HCT116 (cell line): ENCODE measurements at regions not wholly inside any gene's neighbourhood (a gene's known extent, or its start where the extent isn't known, plus 50 kb on each side); places are given as distances from the start of the nearest gene placed in this dataset.

Source experiments
- ATAC-seq: fragments of 200-7000 bp; cut with Tn5 transposase; 2 replicates; pipeline ENCODE4 v1.9.1; 2020; ENCODE audit warnings: mild to moderate bottlenecking, moderate library complexity
- BruUV-seq: library from RNA; stranded (reverse); fragments of 400-500 nt; replicated peaks from 2 replicates; lab custom pipeline; 2021; lab: Mats Ljungman, UMichigan
- CTCF ChIA-PET: fragments of 300-600 bp; sonication (Branson Sonifier 250); formaldehyde crosslinking; loops from one replicate; lab custom pipeline; 2021; ENCODE audit warnings: antibody characterized with exemption; lab: Charles Lee
- POLR2A ChIA-PET: fragments of 300-600, 350-600 bp; sonication (Branson Sonifier 250); formaldehyde crosslinking; loops from one replicate; lab custom pipeline; 2021; ENCODE audit warnings: antibody characterized with exemption; lab: Charles Lee
- RAD21 ChIA-PET, 2 experiments: fragments of 300-600 bp; sonication (Branson Sonifier 250); formaldehyde crosslinking; loops; one replicate each; lab custom pipeline; 2023; ENCODE audit warnings: low total read pairs in 2 of 2; ENCODE audit not compliant: uncharacterized antibody in 2 of 2, unreplicated experiment in 2 of 2, low non-redundant PET in 1 of 2; lab: Charles Lee
- DNase-seq: peaks from one replicate; pipeline ENCODE4 v3.0.0-alpha.2; 2010; ENCODE audit warnings: low read depth, low spot score
- H2AFZ ChIP-seq: fragments of 200-600 bp; shearing (Covaris generic), sonication (generic); 2 replicates; pipeline ENCODE4 v1.6.1; 2017; ENCODE audit warnings: low read depth, mixed run types, mixed read lengths, antibody characterized with exemption, low read length; ENCODE audit not compliant: poor library complexity, severe bottlenecking
- H3K27ac ChIP-seq: 2 replicates; pipeline ENCODE4 v1.5.1; 2012; ENCODE audit warnings: low read depth, low read length
- H3K27me3 ChIP-seq: fragments of 200-600 bp; sonication (generic); 2 replicates; pipeline ENCODE4 v1.6.1; 2016; ENCODE audit warnings: mixed run types, low read length, mixed read lengths; ENCODE audit not compliant: insufficient read depth
- H3K36me3 ChIP-seq, 2 experiments: fragments of 200-500 bp in 1 of 2; fragments of 200-600 bp in 1 of 2; sonication (Bioruptor generic) in 1 of 2; sonication (generic) in 1 of 2; 2 replicates each; pipeline versions ENCODE4 v1.5.1 to v1.6.1; 2014 to 2016; ENCODE audit warnings: low read length in 2 of 2, inconsistent platforms in 1 of 2, mixed read lengths in 1 of 2, mixed run types in 1 of 2; ENCODE audit not compliant: insufficient read depth in 2 of 2, control insufficient read depth in 1 of 2
- H3K4me1 ChIP-seq, 2 experiments: fragments of 200-600 bp in 1 of 2; sonication (generic) in 1 of 2; 2 replicates each; pipeline versions ENCODE4 v1.5.1 to v1.6.1; 2012 to 2017; ENCODE audit warnings: low read length in 2 of 2, inconsistent platforms in 1 of 2, mild to moderate bottlenecking in 1 of 2, mixed read lengths in 1 of 2, mixed run types in 1 of 2, moderate library complexity in 1 of 2; ENCODE audit not compliant: insufficient read depth in 2 of 2, control insufficient read depth in 1 of 2
- H3K4me2 ChIP-seq: fragments of 200-600 bp; sonication (generic); 2 replicates; pipeline ENCODE4 v1.6.1; 2017; ENCODE audit warnings: mixed run types, low read length, mixed read lengths
- H3K4me3 ChIP-seq, 2 experiments: fragments of 200-600 bp in 1 of 2; sonication (generic) in 1 of 2; replicated peaks in 1 of 2; 2 replicates each; pipeline ENCODE4 v1.5.1; 2011 to 2016; ENCODE audit warnings: low read length in 2 of 2, control low read depth in 1 of 2, low read depth in 1 of 2, mild to moderate bottlenecking in 1 of 2, mixed read lengths in 1 of 2, mixed run types in 1 of 2
- H3K79me2 ChIP-seq: fragments of 200-600 bp; sonication (generic); 2 replicates; pipeline ENCODE4 v1.6.1; 2017; ENCODE audit warnings: mild to moderate bottlenecking, mixed run types, low read length, moderate library complexity, mixed read lengths; ENCODE audit not compliant: insufficient read depth
- H3K9ac ChIP-seq: fragments of 200-600 bp; sonication (generic); 2 replicates; pipeline ENCODE4 v1.6.1; 2016; ENCODE audit warnings: low read length, mixed read lengths
- H3K9me2 ChIP-seq: fragments of 200-600 bp; sonication (generic), shearing (Covaris generic); 2 replicates; pipeline ENCODE4 v1.6.1; 2017; ENCODE audit warnings: mixed run types, mild to moderate bottlenecking, moderate library complexity; ENCODE audit not compliant: insufficient read depth
- H3K9me3 ChIP-seq, 2 experiments: fragments of 200-500 bp in 1 of 2; fragments of 200-600 bp in 1 of 2; sonication (Bioruptor generic) in 1 of 2; sonication (generic) in 1 of 2; 2 replicates each; pipeline ENCODE4 v1.6.1; 2014 to 2017; ENCODE audit warnings: low read length in 2 of 2, mixed read lengths in 2 of 2, inconsistent platforms in 1 of 2, low read depth in 1 of 2, mild to moderate bottlenecking in 1 of 2, mixed run types in 1 of 2, moderate library complexity in 1 of 2; ENCODE audit not compliant: control insufficient read depth in 1 of 2, insufficient read depth in 1 of 2
- H4K20me1 ChIP-seq: fragments of 200-600 bp; sonication (generic), shearing (Covaris generic); 2 replicates; pipeline ENCODE4 v1.6.1; 2017; ENCODE audit warnings: mixed run types, mild to moderate bottlenecking, moderate library complexity; ENCODE audit not compliant: insufficient read depth
- ATF3 ChIP-seq: IDR thresholded peaks from 2 replicates; pipeline ENCODE4 v1.6.1; 2012
- CBX3 ChIP-seq: IDR thresholded peaks from 2 replicates; pipeline ENCODE4 v1.6.1; 2012; ENCODE audit warnings: low read depth
- CTCF ChIP-seq, 3 experiments: fragments of 200-600 bp in 1 of 3; sonication (generic) in 1 of 3; IDR thresholded peaks in 2 of 3; conservative IDR thresholded peaks in 1 of 3; 2 replicates each; pipeline ENCODE4 v1.5.1; 2012 to 2017; ENCODE audit warnings: low read depth in 2 of 3, low read length in 2 of 3, antibody characterized with exemption in 1 of 3, borderline replicate concordance in 1 of 3, control low read depth in 1 of 3, mild to moderate bottlenecking in 1 of 3, mixed read lengths in 1 of 3, mixed run types in 1 of 3, moderate library complexity in 1 of 3; ENCODE audit not compliant: insufficient read depth in 1 of 3
- EGR1 ChIP-seq: IDR thresholded peaks from 2 replicates; pipeline ENCODE4 v1.6.1; 2012; ENCODE audit warnings: low read depth
- ELF1 ChIP-seq: IDR thresholded peaks from 2 replicates; pipeline ENCODE4 v1.6.1; 2012; ENCODE audit warnings: low read depth, borderline replicate concordance
- EZH2 ChIP-seq: fragments of 200-600 bp; sonication (generic); IDR thresholded peaks from 2 replicates; pipeline ENCODE4 v1.6.1; 2017; ENCODE audit warnings: antibody characterized with exemption, mixed run types
- EZH2phosphoT487 ChIP-seq: fragments of 200-600 bp; IDR thresholded peaks from 2 replicates; pipeline ENCODE4 v1.6.1; 2018; ENCODE audit warnings: antibody characterized with exemption, borderline replicate concordance
- FOSL1 ChIP-seq: IDR thresholded peaks from 2 replicates; pipeline ENCODE4 v1.6.1; 2012; ENCODE audit warnings: low read depth
- JUND ChIP-seq: IDR thresholded peaks from 2 replicates; pipeline ENCODE4 v1.6.1; 2012
- MAX ChIP-seq: IDR thresholded peaks from 2 replicates; pipeline ENCODE4 v1.6.1; 2012
- POLR2A ChIP-seq: IDR thresholded peaks from 2 replicates; pipeline ENCODE4 v1.7.0; 2011; ENCODE audit warnings: borderline replicate concordance; ENCODE audit not compliant: insufficient read depth, insufficient read length; ENCODE audit errors: extremely low read depth
- POLR2AphosphoS5 ChIP-seq: IDR thresholded peaks from 2 replicates; pipeline ENCODE4 v1.6.1; 2011; ENCODE audit warnings: mild to moderate bottlenecking, low read depth, low read length, moderate library complexity
- RAD21 ChIP-seq: IDR thresholded peaks from 2 replicates; pipeline ENCODE4 v1.6.1; 2012; ENCODE audit warnings: low read depth, mild to moderate bottlenecking
- SIN3A ChIP-seq: IDR thresholded peaks from 2 replicates; pipeline ENCODE4 v1.6.1; 2012; ENCODE audit warnings: low read depth
- SP1 ChIP-seq: IDR thresholded peaks from 2 replicates; pipeline ENCODE4 v1.6.1; 2012; ENCODE audit warnings: low read depth
- SRF ChIP-seq: IDR thresholded peaks from 2 replicates; pipeline ENCODE4 v1.6.1; 2012; ENCODE audit warnings: low read depth
- TCF7L2 ChIP-seq: IDR thresholded peaks from 2 replicates; pipeline ENCODE4 v1.7.0; 2011; ENCODE audit warnings: borderline replicate concordance, inconsistent platforms; ENCODE audit not compliant: insufficient read depth, insufficient read length; ENCODE audit errors: extremely low read depth
- YY1 ChIP-seq: IDR thresholded peaks from 2 replicates; pipeline ENCODE4 v1.6.1; 2011; ENCODE audit warnings: low read length, low read depth, moderate library complexity, mild to moderate bottlenecking; ENCODE audit not compliant: insufficient replicate concordance; ENCODE audit errors: extremely low read depth
- ZBTB33 ChIP-seq: IDR thresholded peaks from 2 replicates; pipeline ENCODE4 v1.6.1; 2011; ENCODE audit warnings: mild to moderate bottlenecking, low read length, moderate library complexity; ENCODE audit not compliant: insufficient replicate concordance; ENCODE audit errors: extremely low read depth
- ZFX ChIP-seq: fragments of 450-650 bp; IDR thresholded peaks from 2 replicates; pipeline ENCODE4 v1.6.1; 2017
- ZNF274 ChIP-seq: fragments of 200-500 bp; sonication (Bioruptor generic); IDR thresholded peaks from 2 replicates; pipeline ENCODE4 v1.6.1; 2014; ENCODE audit warnings: mild to moderate bottlenecking, low read depth, low read length, inconsistent platforms
- intact Hi-C: fragments of 100-400 bp; cut with micrococcal nuclease; formaldehyde crosslinking; loops from 2 replicates; pipeline ENCODE4 v1.10.0; 2022

- H3K9me3 ChIP-seq, result no peaks in the 10 kb centered on the region
- intact Hi-C loops, result loop anchor here (2.0 to 10.0 kb wide), 3 partner anchors 175 to 226 kb away; no protein-coding TSS in a partner anchor
- peak overlapping the region; percentile 58 for H2AFZ ChIP-seq
- H3K9me2 ChIP-seq, result no peaks in the 10 kb centered on the region
- ChIA-PET RAD21 (interaction anchor here (0.7 to 1.8 kb wide), 2 partner anchors 174 to 226 kb away, joined by 3 to 6 read pairs; no protein-coding TSS in a partner anchor), POLR2A (no interaction called here), CTCF (interaction anchor here (0.6 to 3.4 kb wide), 18 partner anchors 8 to 336 kb away, joined by 3 to 19 read pairs (median 4); no protein-coding TSS in a partner anchor)
- peak; percentile 54; the same call in 1 of the 2 replicates for TF ChIP-seq POLR2AphosphoS5
- peak; percentile 69 for TF ChIP-seq SP1
- no peak for TF ChIP-seq ZFX
- TF ChIP-seq SRF, result 0 out of 2 replicates have a peak, but pooled peaks have one; percentile 15
- TF ChIP-seq CTCF (IDR thresholded peaks at IDR 0.05 in 2 of 3, conservative IDR thresholded peaks at IDR 0.05 in 1 of 3; ENCODE audit: borderline replicate concordance in 1 of 3, insufficient read depth in 1 of 3, low read depth in 2 of 3, low read length in 2 of 3), result peak; percentile 75 to 97 (median 95); a peak in 5 of 6 replicates
- no peak for TF ChIP-seq FOSL1
- peak; percentile 84 for TF ChIP-seq RAD21
- 0 out of 2 replicates have a peak, but pooled peaks have one; percentile 82 for TF ChIP-seq CBX3
- TF ChIP-seq EGR1, result no peak
- no peak for TF ChIP-seq EZH2phosphoT487
- TF ChIP-seq JUND, result no peak
- peak; percentile 93 for TF ChIP-seq YY1
- no peak for TF ChIP-seq EZH2
- TF ChIP-seq ATF3, result no peak
- TF ChIP-seq ZBTB33, result no peak
- TF ChIP-seq MAX, result peak; percentile 44; the same call in 1 of the 2 replicates
- TF ChIP-seq POLR2A, result no peak
- no peak for TF ChIP-seq ELF1
- TF ChIP-seq SIN3A, result no peak
- no peak for TF ChIP-seq ZNF274
- no peak for TF ChIP-seq TCF7L2
- H4K20me1 ChIP-seq, result no peaks in the 10 kb centered on the region
- H3K4me2 ChIP-seq, result peak overlapping the region; percentile 70
- peak overlapping the region; percentile 52 for H3K4me3 ChIP-seq
- H3K9ac ChIP-seq, result peak overlapping the region; percentile 53
- H3K79me2 ChIP-seq, result no peaks in the 10 kb centered on the region
- no peaks in the 10 kb centered on the region for H3K27me3 ChIP-seq
- no peaks in the 10 kb centered on the region for H3K36me3 ChIP-seq
- peaks cover 30 to 37% of the 10 kb centered on the region in 2 experiments for H3K4me1 ChIP-seq
- DNase-seq (peak; percentile 94), ATAC-seq (peak; percentile 87)
- BruUV-seq, result TSS peak; percentile 70
- peak overlapping the region; percentile 63 for H3K27ac ChIP-seq
Measured at GRCh38 chr2:234881413-234882241, 70.2 kb upstream of the SH3BP4 start.
